Suprapubic skin (tissue), 4 donors: ENCODE measurements at regions not wholly inside any gene's neighbourhood (a gene's known extent, or its start where the extent isn't known, plus 50 kb on each side); places are given as distances from the start of the nearest gene placed in this dataset.

Experiments used
- DNase-seq, 2 donors: peaks; one replicate each; pipeline ENCODE4 v3.0.0-alpha.2; 2019; ENCODE audit warnings: low spot score in 2 of 2
- H3K27ac ChIP-seq: fragments of 200-600 bp; sonication (generic); one replicate; pipeline ENCODE4 v1.5.1; 2019
- H3K27me3 ChIP-seq: fragments of 200-600 bp; sonication (generic); one replicate; pipeline ENCODE4 v1.5.1; 2019
- H3K36me3 ChIP-seq: fragments of 200-600 bp; sonication (generic); one replicate; pipeline ENCODE4 v1.5.1; 2019
- H3K4me1 ChIP-seq: fragments of 200-600 bp; sonication (generic); one replicate; pipeline ENCODE4 v1.5.1; 2019
- H3K4me3 ChIP-seq: fragments of 200-600 bp; sonication (generic); one replicate; pipeline ENCODE4 v1.5.1; 2019; ENCODE audit warnings: mild to moderate bottlenecking
- H3K9me3 ChIP-seq: fragments of 200-600 bp; sonication (generic); one replicate; pipeline ENCODE4 v1.5.1; 2019
- EP300 ChIP-seq: sonication (generic); formaldehyde crosslinking; IDR thresholded peaks from one replicate; pipeline ENCODE4 v1.6.1; 2017; ENCODE audit warnings: antibody characterized with exemption
- POLR2A ChIP-seq, 2 donors: fragments of 450-650 bp; IDR thresholded peaks; one replicate each; pipeline ENCODE4 v1.6.1; 2017; ENCODE audit warnings: antibody characterized with exemption in 2 of 2, mild to moderate bottlenecking in 2 of 2, moderate library complexity in 2 of 2
- POLR2AphosphoS5 ChIP-seq, 3 donors: sonication (generic); formaldehyde crosslinking; IDR thresholded peaks; one replicate each; pipeline ENCODE4 v1.6.1; 2017; ENCODE audit warnings: antibody characterized with exemption in 3 of 3
- WGBS: methylation state at CpG from one replicate; pipeline ENCODE4 v1.1.5; 2018; 5-methylcytosine and 5-hydroxymethylcytosine counted together
- TF ChIP-seq, protein P1 (sequence below), 2 donors: fragments of 200-600 bp in 1 of 2; fragments of 450-650 bp in 1 of 2; sonication (generic) in 1 of 2; IDR thresholded peaks; one replicate each; pipeline ENCODE4 v1.5.1; 2016 to 2019; ENCODE audit warnings: antibody characterized with exemption in 2 of 2, mild to moderate bottlenecking in 1 of 2, moderate library complexity in 1 of 2

DNA sequence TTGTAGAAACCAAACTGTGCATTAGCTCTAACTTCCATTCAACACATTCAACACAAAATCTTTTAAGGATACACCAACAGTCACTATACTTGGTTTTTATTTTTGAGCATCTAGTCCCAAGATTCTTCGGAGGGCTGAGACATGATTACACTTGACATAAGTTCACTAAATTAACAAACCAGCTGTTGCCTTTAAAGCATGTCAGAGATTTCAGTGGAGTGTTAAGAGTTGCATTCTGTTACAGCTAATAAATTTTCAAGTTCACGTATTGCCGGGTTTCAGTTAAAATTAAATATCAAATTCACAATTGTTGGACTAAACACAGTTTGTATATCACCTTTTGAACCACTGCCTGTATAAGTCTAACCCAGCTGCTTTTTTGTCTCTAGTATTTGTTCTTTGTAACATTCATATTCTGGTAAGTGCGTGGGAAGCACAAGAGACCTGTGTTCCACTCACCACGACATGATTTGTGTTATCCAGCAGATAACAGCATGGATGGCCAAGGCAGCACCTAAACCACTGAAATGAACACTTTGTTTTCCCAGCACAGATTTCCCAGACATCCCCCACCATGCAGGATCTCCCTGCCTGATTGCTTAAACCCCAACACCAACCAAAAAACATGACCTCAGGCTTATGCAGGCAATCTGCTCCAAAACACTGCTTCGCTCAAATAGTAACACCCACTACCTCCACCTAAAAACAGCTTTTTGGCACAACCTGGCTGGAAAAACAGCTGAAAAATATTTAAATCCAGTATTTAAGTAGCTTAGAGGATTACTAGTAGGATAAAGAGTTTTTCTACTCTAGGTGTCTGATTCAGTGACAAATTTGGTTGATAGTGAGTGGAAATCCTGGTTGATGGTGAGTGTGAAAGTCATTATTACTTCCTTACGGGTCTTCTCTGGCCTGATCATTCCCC, 286.5 kb upstream of the NT5E start:
- WGBS: 56% methylated on average over 7 of the region's 7 CpGs
- H3K27me3 ChIP-seq: no peaks in the 10 kb centered on the region
- H3K9me3 ChIP-seq: no peaks in the 10 kb centered on the region
- no peaks in the 10 kb centered on the region for H3K4me1 ChIP-seq
- H3K36me3 ChIP-seq: no peaks in the 10 kb centered on the region
- no peak overlapping the region for H3K27ac ChIP-seq
- DNase-seq: no peak
- no peak overlapping the region for H3K4me3 ChIP-seq
- TF ChIP-seq POLR2A (IDR thresholded peaks at IDR 0.05) (no peak), POLR2AphosphoS5 (IDR thresholded peaks at IDR 0.05) (no peak), EP300 (no peak)
- TF ChIP-seq, protein P1, sequence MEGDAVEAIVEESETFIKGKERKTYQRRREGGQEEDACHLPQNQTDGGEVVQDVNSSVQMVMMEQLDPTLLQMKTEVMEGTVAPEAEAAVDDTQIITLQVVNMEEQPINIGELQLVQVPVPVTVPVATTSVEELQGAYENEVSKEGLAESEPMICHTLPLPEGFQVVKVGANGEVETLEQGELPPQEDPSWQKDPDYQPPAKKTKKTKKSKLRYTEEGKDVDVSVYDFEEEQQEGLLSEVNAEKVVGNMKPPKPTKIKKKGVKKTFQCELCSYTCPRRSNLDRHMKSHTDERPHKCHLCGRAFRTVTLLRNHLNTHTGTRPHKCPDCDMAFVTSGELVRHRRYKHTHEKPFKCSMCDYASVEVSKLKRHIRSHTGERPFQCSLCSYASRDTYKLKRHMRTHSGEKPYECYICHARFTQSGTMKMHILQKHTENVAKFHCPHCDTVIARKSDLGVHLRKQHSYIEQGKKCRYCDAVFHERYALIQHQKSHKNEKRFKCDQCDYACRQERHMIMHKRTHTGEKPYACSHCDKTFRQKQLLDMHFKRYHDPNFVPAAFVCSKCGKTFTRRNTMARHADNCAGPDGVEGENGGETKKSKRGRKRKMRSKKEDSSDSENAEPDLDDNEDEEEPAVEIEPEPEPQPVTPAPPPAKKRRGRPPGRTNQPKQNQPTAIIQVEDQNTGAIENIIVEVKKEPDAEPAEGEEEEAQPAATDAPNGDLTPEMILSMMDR (IDR thresholded peaks at IDR 0.05): no peak

DNA sequence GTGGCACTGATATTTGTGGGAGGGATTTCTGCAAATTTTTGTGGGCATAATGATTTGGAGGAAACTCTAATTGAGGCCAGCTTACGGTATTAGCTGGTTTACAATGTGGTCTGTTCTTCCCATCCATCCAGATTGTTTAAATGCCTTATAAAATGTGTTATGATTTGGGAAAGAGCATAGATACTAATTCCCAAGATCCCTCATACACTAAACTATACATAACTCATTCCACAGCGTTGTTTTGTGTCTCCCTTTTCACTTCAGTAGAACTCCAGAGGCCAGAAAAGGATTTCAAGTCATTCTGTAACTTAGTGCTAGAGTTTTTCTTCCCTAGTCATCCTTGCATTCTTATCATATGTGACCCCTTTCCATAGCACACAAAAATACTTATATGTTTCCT, 292.6 kb upstream of the NT5E start:
- TF ChIP-seq, protein P1 (IDR thresholded peaks at IDR 0.05): no peak
- TF ChIP-seq POLR2AphosphoS5 (IDR thresholded peaks at IDR 0.05): no peak
- no peaks in the 10 kb centered on the region for H3K36me3 ChIP-seq
- H3K4me1 ChIP-seq: no peaks in the 10 kb centered on the region
- H3K4me3 ChIP-seq: no peak overlapping the region
- 75% methylated on average over 2 of the region's 2 CpGs for WGBS
- no peak for DNase-seq
- no peaks in the 10 kb centered on the region for H3K27me3 ChIP-seq
- no peak overlapping the region for H3K27ac ChIP-seq
- H3K9me3 ChIP-seq: no peaks in the 10 kb centered on the region

DNA sequence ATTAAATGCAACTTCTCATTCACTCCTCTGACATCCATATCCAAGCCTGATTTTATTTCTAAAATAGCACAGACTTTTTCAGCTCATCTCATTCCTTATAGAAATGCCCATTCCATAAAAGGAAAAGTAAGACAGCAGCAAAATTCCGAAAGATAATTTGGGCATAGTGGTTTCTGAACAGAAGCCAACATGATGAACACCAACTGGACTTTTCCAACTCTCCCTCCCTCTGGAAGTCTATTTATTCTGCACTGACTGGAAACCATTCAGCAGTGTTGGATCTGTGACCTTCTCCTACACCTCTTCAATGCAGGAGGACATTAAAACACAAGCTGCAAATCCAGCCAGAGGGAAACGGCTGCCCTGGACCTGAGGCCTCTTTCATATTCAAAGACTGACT, 306.2 kb upstream of the NT5E start:
- Histone ChIP-seq H3K27me3 (no peaks in the 10 kb centered on the region), H3K36me3 (no peaks in the 10 kb centered on the region), H3K4me1 (no peaks in the 10 kb centered on the region), H3K27ac (no peak overlapping the region), H3K9me3 (no peaks in the 10 kb centered on the region), H3K4me3 (no peak overlapping the region)
- WGBS: 40% methylated on average over 2 of the region's 2 CpGs
- no peak for DNase-seq
- TF ChIP-seq POLR2A (IDR thresholded peaks at IDR 0.05) (no peak), EP300 (no peak), POLR2AphosphoS5 (IDR thresholded peaks at IDR 0.05) (no peak)
- TF ChIP-seq, protein P1 (IDR thresholded peaks at IDR 0.05): no peak

DNA sequence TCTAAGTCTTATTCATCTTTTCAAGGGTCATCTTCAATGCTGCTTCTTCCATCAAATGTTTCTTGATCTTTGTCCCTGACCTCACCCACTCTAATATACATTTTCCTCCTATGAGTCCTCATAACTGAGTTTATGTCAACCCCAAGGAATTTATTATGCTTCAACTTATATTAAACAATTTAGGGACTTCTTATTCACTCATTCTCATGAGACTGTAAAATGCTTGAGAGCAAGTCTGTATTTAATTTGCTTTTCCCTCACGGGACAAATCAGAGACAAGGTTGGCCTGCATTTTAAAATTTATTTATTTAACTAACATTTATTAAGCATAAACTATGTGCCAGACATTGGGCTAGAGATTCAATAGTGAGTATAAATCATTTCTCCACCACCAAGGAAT, 312.0 kb upstream of the NT5E start:
- no peaks in the 10 kb centered on the region for H3K27me3 ChIP-seq
- H3K36me3 ChIP-seq: no peaks in the 10 kb centered on the region
- TF ChIP-seq POLR2AphosphoS5 (IDR thresholded peaks at IDR 0.05) (no peak), EP300 (no peak), POLR2A (IDR thresholded peaks at IDR 0.05) (no peak)
- TF ChIP-seq, protein P1 (IDR thresholded peaks at IDR 0.05): no peak
- H3K9me3 ChIP-seq: no peaks in the 10 kb centered on the region
- H3K4me3 ChIP-seq: no peak overlapping the region
- H3K4me1 ChIP-seq: no peaks in the 10 kb centered on the region
- WGBS: 79% methylated on average over 1 of the region's 1 CpG
- no peak for DNase-seq
- no peak overlapping the region for H3K27ac ChIP-seq

DNA sequence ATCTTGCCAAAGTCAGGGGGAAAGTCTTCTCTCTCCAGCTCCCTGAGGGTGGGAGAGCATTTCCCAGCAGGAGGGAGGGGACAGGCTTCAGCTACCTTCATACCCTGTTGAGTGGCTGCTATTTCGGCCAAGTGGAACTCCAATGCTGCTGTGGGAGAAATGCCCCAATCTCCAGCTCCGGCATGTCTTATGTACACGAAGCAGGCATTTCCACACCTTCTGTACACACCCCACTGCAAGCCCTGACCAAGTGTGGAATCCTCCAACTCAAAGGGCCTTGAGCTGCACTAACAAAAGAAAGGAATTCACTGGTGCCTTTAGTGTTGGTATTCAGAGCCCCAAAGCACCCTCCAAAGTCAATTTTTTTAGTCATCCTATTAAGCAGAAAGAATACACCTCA, 313.6 kb upstream of the NT5E start:
- no peak for DNase-seq
- H3K36me3 ChIP-seq: no peaks in the 10 kb centered on the region
- TF ChIP-seq POLR2AphosphoS5 (IDR thresholded peaks at IDR 0.05): no peak
- TF ChIP-seq EP300: no peak
- TF ChIP-seq POLR2A (IDR thresholded peaks at IDR 0.05): no peak
- TF ChIP-seq, protein P1 (IDR thresholded peaks at IDR 0.05): no peak
- H3K27ac ChIP-seq: no peak overlapping the region
- no peaks in the 10 kb centered on the region for H3K9me3 ChIP-seq
- no peaks in the 10 kb centered on the region for H3K4me1 ChIP-seq
- 65% methylated on average over 3 of the region's 3 CpGs for WGBS
- no peaks in the 10 kb centered on the region for H3K27me3 ChIP-seq
- no peak overlapping the region for H3K4me3 ChIP-seq
